Naive B cell (primary cell): ENCODE measurements at regions not wholly inside any gene's neighbourhood (a gene's known extent, or its start where the extent isn't known, plus 50 kb on each side); places are given as distances from the start of the nearest gene placed in this dataset.

Experiments
- ATAC-seq, 2 donors: fragments of 150-1000 bp; cut with Tn5 transposase; 2 replicates each; pipeline ENCODE4 v1.10.0; 2021; ENCODE audit warnings: low read depth in 2 of 2, mild to moderate bottlenecking in 2 of 2, moderate library complexity in 2 of 2
- DNase-seq: peaks from one replicate; pipeline ENCODE4 v3.0.0; 2022
- H3K27ac Mint-ChIP-seq, 6 donors: one replicate each; pipeline ENCODE4 v1.8.0; 2020 to 2022; ENCODE audit warnings: mild to moderate bottlenecking in 6 of 6, mixed read lengths in 6 of 6, moderate library complexity in 5 of 6, inconsistent platforms in 2 of 6
- H3K27me3 Mint-ChIP-seq, 3 donors: one replicate each; pipeline ENCODE4 v1.8.0; 2021 to 2022; ENCODE audit warnings: mixed read lengths in 3 of 3, mild to moderate bottlenecking in 1 of 3
- H3K36me3 Mint-ChIP-seq, 2 donors: one replicate each; pipeline ENCODE4 v1.8.0; 2020 to 2022; ENCODE audit warnings: mixed read lengths in 2 of 2, inconsistent platforms in 1 of 2, mild to moderate bottlenecking in 1 of 2
- H3K4me1 Mint-ChIP-seq, 3 donors: one replicate each; pipeline ENCODE4 v1.8.0; 2020 to 2022; ENCODE audit warnings: mixed read lengths in 3 of 3, inconsistent platforms in 1 of 3, mild to moderate bottlenecking in 1 of 3, moderate library complexity in 1 of 3
- H3K4me3 Mint-ChIP-seq, 8 donors: one replicate each; pipeline ENCODE4 v1.8.0; 2020 to 2022; ENCODE audit warnings: mild to moderate bottlenecking in 8 of 8, mixed read lengths in 8 of 8, moderate library complexity in 8 of 8, inconsistent platforms in 2 of 8
- H3K9me3 Mint-ChIP-seq, 7 donors: one replicate each; pipeline ENCODE4 v1.8.0; 2020 to 2022; ENCODE audit warnings: mixed read lengths in 7 of 7, mild to moderate bottlenecking in 5 of 7, inconsistent platforms in 2 of 7, moderate library complexity in 1 of 7

GRCh38 chr2:103010306-103010705 lies 248.5 kb downstream of the TMEM182 start:
- Mint-ChIP-seq H3K27ac (no peak overlapping the region), H3K9me3 (peaks cover 0 to 2% (median 0%) of the 10 kb centered on the region in 7 donors), H3K36me3 (no peaks in the 10 kb centered on the region), H3K4me3 (no peak overlapping the region), H3K4me1 (no peaks in the 10 kb centered on the region), H3K27me3 (no peaks in the 10 kb centered on the region)
- DNase-seq (no peak), ATAC-seq (no peak)

- no peak overlapping the region for H3K4me3 Mint-ChIP-seq
These were observed 248.9 kb downstream of the TMEM182 start for GRCh38 chr2:103010751-103011150.

GRCh38 chr2:103012590-103012989 lies 250.8 kb downstream of the TMEM182 start:
- DNase-seq (no peak), ATAC-seq (no peak)
- Mint-ChIP-seq H3K27me3 (no peaks in the 10 kb centered on the region), H3K4me1 (no peaks in the 10 kb centered on the region), H3K9me3 (peaks cover 0 to 2% (median 0%) of the 10 kb centered on the region in 7 donors), H3K27ac (no peak overlapping the region), H3K4me3 (no peak overlapping the region), H3K36me3 (no peaks in the 10 kb centered on the region)

More at GRCh38 chr2:103010751-103011150, 248.9 kb downstream of the TMEM182 start:
- no peaks in the 10 kb centered on the region for H3K27me3 Mint-ChIP-seq
- H3K9me3 Mint-ChIP-seq = peaks cover 0 to 2% (median 0%) of the 10 kb centered on the region in 7 donors
- ATAC-seq (no peak), DNase-seq (no peak)
- H3K4me1 Mint-ChIP-seq = no peaks in the 10 kb centered on the region
- H3K36me3 Mint-ChIP-seq = no peaks in the 10 kb centered on the region
- no peak overlapping the region for H3K27ac Mint-ChIP-seq

- peaks cover 0 to 16% (median 0%) of the 10 kb centered on the region in 7 donors for H3K9me3 Mint-ChIP-seq
- no peak for DNase-seq
- ATAC-seq = no peak
- no peaks in the 10 kb centered on the region for H3K36me3 Mint-ChIP-seq
- H3K4me1 Mint-ChIP-seq = no peaks in the 10 kb centered on the region
- no peak overlapping the region for H3K27ac Mint-ChIP-seq
- no peaks in the 10 kb centered on the region for H3K27me3 Mint-ChIP-seq
- no peak overlapping the region for H3K4me3 Mint-ChIP-seq
These were observed 263.2 kb downstream of the TMEM182 start for GRCh38 chr2:103025056-103025455.

GRCh38 chr2:103028181-103028580 lies 266.4 kb downstream of the TMEM182 start:
- peaks cover 0 to 12% (median 0%) of the 10 kb centered on the region in 7 donors for H3K9me3 Mint-ChIP-seq
- H3K27me3 Mint-ChIP-seq = no peaks in the 10 kb centered on the region
- H3K4me3 Mint-ChIP-seq = no peak overlapping the region
- ATAC-seq (no peak), DNase-seq (no peak)
- no peaks in the 10 kb centered on the region for H3K4me1 Mint-ChIP-seq
- H3K36me3 Mint-ChIP-seq = no peaks in the 10 kb centered on the region
- no peak overlapping the region for H3K27ac Mint-ChIP-seq
